Posterior vena cava (tissue), 2 donors: ENCODE measurements at regions not wholly inside any gene's neighbourhood (a gene's known extent, or its start where the extent isn't known, plus 50 kb on each side); places are given as distances from the start of the nearest gene placed in this dataset.

ENCODE experiments used
- DNase-seq: peaks from one replicate; pipeline ENCODE4 v3.0.0-alpha.2; 2020; ENCODE audit warnings: low spot score
- intact Hi-C, 2 donors: fragments of 100-400 bp; cut with DNase I; formaldehyde crosslinking; loops; one replicate each; pipeline versions ENCODE4 v1.14.1 to v1.14.2; 2022 to 2023
- donor health status: DM: yes; HTN: yes; CAD: no.
- donor health status: DM: yes; HTN: yes; CAD: no.

DNA sequence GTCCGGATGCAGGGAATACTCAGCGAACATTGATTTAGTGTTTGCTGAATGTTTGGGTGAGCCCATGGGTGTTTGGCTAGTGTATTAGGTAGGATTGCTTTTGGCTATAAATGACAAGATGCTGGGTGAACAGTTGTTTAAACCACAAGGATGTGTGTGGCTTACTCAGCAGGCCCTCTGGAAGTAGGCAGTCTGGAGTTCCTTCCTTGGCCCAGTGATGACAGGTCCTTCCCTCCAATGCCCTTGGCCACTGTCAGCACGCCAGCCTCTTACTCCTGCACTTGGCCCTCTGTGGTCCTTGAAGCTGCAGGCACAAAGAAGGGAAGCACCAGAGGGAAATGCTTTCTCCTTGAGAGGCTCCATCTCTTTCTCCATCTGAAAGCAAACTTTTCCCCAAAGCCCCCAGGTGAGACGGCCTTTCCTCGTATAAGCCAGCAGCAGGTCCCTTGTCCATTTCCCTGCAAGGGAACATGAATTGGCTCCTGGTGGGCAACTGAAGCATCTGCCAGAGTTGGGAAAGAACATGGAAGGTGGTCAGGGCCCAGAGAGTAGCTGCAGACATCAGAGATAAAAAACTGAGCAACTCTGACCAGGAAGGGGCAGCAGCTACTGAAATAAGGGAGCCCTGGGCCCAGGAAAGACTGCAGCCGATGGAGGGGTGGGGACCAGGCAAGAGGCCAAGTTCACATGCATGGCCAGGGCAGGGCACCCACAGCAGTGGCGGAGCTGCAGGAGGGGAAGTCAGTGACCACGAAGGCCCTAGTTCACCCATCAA is 105.0 kb downstream of the TPRA1 start:
- peak; percentile 60 for DNase-seq
- intact Hi-C loops: no loop called here

DNA sequence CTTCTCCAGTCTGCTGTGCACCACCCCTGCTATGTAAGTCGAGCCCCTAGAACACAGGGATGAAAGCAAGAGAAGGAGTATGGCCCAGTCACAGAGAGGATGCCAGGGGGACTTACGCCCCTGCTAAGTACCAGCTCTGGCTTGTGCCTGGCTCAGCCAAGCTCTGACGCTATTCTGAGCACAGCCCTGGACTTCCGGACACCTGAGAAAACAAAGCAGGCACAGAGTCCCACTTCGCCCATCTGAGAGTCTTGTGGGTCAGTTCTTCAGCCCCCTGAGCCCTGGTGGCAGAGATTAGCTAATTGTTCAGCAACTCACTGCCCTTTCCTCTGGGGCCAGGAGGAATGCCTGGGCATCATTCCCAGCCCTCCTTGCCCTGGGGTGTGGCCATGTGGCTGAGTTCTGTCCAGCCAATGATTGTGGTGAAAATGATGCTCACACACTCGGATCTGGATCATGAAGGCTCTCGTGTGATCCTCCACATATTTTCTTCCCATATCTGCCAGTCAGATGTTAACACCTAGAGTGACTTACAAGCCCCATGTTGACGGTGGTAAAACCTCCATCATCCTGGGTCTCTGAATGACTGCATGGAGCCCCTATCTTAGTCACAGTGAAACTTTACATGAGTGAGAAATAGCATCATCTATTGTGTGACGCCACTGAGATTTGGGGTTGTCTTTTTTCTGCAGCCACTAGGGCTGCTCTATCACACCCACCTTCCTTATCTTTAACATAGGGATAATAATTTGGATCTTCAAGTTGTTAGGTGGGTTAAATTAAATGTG is 105.7 kb downstream of the TPRA1 start:
- DNase-seq: peak; percentile 59
- intact Hi-C loops: no loop called here

DNA sequence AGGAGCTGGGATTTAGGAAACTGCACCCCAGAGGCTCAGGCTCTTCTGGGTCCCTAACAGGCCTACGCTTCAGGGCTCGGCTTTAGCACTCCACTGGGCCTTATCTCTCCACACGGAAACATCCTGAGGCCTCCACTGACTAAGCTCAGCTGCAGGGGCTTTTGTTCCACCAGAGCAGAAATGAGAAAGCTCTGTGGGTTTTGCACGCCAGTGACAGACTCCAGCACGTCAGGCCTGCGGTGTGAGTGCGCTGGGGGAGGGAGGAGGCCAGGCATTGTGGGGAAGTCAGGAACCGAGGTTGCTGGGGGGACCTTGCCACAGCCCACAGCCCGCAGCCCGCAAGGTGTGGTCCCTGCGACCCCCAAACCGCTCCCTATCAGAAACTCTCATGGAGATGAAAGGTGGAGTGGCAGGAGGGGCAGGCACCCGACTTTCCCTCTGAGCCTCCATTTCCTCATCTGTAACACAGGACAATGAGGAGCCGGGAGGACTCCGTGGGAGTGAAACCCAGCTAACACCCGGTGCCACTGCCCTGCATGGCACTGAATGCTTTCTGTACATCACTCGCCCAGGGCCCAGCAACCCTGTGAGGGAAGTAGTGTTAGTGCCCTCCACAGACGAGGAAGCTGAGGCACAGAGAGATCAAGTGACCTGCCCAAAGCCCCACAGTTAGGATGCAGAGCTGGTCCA is 106.5 kb downstream of the TPRA1 start:
- intact Hi-C loops: no loop called here
- peak; percentile 44 for DNase-seq

DNA sequence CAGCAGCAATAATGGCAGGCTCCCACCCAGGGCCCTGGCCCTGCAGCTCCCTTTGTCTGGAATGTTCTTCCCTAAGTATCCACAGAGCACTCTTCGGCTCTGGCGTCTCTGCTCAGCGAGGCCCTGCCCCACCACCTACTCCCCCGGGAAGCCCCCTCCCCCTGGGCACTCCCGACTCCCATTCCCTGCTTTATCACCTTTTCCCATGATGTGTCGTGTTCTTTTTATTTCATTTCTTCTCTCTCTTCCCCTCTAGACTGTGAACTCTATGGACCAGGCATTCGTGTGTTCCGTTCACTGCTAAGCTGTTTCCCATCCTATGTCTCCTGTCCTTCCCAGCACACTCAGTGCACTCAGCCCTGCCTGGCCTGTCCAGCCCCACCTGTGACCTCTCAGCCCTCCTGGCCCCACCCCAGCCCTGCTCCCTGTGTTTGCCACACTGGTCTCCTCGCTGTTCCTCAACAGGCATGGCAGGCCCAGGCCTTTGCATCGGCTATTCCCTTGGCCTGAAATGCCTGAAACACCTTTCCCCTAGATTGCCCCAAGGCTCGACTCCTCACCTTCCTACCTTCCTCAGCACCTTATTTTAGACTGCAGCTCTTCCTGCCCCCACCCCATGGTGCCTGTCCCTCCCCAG is 107.4 kb downstream of the TPRA1 start:
- DNase-seq: peak; percentile 76
- intact Hi-C loops: no loop called here

DNA sequence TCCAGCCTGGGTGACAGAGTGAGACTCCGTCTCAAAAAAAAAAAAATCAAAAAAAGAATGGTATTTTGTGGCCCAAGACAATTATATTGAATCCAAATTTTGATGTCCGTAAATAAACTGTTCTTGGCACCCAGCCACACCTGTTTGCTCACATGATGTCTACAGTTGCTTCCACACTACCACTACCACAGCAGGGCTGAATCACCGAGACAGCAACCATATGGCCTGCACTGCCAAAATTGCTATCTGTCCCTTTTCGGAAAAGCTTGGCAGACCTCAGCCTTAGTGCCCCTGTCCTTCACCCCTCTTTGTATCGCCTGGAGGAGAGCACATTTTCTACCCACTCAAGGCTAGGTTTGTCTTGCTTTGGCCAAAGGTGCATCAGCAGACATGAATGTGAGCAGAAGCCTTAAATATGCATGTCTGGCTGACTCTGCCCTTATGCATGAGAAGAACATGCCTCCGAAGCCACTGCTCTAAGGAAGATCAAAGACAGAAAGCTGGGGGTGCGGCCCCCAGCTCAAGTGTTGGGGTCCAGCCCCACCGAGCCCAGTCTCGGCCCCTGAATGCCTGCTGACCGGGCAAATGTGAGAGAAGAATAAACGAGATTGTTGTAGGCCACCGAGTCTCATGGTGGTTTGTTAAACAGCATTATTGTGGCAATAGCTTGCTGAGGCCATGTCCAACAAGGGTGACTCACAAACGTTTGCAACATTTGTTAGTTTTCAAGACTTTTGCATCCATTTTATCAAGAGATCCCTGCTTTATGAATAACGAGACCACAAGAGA is 108.1 kb downstream of the TPRA1 start:
- intact Hi-C loops: no loop called here
- no peak for DNase-seq

DNA sequence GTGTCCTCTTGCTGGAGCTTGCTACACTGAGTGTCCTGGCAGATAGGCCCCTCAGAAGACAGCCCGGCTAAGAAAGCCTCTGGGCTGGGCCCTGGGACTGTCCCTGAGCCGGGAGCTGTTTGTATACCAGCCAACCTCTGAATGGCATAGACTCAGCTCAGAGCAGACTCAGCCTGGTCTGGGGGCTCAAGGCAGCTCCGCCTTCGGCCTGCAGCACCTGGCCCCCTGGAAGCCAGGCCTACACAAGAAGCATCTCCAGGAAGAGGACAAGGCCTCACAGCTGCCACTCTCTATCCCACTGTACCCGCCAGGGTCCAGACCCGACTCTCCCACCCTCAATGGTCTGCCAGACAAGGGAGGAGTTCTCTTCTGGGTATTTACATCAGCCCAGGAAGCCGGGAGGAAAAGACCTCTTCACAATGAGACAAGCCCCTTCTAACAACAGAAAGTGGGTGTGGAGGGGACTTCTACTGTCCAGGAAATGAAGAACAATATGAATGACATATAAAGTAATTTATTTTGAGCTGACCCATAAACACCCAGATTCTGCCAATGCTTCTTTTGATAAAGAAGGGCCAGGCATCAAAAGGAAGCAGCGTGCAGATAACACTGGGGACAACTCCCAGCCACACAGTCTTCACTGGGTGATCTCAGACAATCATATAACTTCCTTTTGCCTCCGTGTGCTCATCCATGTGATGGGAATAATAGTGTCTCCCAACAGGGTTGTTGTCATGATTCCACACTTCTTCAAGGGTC is 110.2 kb downstream of the TPRA1 start:
- peak; percentile 68 for DNase-seq
- intact Hi-C loops: no loop called here

DNA sequence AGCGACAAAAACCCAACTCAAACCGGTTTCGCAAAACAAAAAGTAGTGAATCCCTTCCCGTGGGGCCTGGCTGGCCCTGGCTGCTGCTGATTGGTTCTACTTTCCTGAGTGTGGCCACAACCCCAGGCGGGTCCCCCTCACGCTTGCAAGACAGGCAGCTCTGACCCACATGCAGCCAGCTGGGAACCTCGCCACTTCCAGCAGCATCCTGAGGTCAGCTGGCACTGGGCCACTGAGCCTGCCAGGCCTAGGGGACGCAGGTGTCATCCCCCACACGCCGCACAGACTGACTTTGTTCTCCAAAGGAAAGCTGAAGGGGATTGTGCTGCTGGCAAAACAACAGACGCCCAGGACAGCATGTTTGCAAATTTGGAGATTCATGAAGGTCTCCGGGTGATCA is 111.1 kb downstream of the TPRA1 start:
- intact Hi-C loops: no loop called here
- DNase-seq: peak; percentile 77

DNA sequence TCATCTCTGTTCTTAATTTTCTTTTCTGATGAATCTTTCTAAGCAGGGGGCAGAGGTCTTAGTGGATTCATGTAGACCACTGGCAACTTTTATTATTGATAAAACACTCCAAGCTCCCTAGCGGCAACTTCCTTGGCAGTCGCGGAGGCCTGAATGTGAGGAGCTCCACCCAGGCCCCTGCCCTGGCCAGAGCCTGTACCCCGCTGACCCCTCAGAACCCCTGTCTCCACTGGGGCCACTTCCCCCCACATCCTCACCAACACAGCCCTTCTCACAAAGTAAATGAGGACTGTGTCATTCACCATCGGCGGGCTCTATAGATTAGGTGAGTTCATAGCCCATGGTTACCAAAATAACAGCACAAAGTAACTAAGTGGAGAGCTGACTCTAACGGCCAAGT is 111.6 kb downstream of the TPRA1 start:
- DNase-seq: peak; percentile 62
- intact Hi-C loops: no loop called here

DNA sequence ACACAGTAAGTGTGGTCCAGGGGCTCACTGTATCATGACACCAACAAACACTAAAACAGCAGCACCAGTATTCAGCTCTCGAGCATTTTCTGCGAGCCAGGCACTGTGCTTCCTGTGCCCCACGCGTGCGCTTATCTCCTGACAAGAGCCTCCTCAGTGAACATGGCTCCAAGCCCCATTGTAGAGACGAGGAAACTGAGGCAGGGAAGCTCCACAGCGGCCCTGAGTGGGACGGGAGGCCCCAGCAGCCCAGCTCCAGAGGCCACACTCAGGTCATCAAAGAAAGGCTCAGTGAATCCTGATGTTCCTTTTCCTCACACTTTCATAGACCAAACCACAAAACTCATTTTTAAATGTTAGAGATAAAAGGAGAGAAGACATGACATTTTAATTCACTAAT is 113.1 kb downstream of the TPRA1 start:
- DNase-seq: no peak
- intact Hi-C loops: no loop called here

DNA sequence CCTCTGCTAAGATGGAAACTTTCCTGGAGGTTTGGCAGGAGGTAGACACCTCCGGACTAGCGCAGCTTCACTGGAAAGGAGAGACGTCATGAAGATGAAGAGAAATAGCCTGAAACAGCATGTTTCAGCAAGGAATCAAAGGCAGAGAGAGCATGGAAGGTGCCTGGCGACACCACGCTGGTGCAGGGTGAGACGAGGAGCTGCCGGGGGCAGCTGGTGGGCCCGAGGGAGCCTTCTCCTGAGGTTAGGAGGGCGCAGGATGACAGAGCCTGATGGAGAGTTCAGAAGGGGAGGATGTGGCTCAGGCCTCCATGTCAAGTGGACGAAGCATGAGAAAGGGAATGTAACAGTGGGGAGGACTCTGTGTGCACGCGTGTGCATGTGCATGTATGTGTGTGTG is 113.6 kb downstream of the TPRA1 start:
- intact Hi-C loops: no loop called here
- DNase-seq: peak; percentile 18

DNA sequence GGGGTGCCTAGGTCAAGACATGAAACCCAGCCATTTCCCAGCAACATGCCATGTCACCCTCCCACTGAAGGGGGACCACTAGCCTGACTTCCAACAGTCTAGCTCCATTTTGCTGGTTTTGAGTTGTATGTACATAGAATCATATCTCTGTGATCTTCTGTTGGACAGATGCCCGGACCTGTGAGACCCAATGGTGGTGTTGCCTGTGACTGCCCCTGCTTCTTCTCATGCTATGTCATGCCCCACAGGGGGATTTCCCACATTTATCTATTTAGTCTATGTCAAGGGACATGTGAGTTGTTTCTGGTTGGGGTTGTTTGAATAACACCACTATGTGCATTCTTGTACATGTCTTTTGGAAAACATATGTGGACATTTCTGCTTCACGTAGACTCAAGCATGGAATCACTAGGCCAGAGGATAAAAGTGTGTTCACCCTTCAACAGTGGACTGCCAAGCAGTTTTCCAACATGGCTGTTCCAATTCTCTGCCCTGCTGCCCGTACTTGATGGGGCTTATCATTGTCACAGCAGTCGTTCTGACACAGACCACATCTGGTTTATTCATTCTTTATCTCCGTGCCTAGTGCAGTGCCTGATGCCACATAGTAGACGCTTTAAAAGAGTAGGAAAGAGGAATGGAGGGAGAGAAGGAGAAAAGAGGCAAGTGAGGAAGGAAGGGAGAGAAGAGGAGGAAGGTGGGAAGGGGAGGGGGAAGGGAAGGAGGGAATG is 114.4 kb downstream of the TPRA1 start:
- intact Hi-C loops: no loop called here
- no peak for DNase-seq

DNA sequence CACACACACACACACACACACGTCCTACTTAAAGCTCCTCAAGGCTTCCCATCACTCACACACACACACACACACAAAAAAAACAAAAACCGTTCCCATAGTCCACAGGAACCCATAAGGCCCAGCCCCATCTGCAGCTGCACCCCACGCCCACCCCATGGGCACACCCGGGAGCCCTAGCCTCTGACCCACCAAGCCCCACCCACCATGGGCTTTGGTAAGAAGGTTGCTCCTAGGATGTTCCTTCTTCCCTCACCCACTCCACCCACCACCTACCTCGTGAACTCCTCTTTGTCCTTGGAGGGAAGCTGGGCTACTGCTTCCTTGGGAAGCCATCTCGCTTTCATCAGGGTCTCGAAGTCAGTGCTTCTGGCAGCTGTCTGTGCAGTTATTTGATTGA is 115.1 kb downstream of the TPRA1 start:
- intact Hi-C loops: no loop called here
- DNase-seq: no peak

DNA sequence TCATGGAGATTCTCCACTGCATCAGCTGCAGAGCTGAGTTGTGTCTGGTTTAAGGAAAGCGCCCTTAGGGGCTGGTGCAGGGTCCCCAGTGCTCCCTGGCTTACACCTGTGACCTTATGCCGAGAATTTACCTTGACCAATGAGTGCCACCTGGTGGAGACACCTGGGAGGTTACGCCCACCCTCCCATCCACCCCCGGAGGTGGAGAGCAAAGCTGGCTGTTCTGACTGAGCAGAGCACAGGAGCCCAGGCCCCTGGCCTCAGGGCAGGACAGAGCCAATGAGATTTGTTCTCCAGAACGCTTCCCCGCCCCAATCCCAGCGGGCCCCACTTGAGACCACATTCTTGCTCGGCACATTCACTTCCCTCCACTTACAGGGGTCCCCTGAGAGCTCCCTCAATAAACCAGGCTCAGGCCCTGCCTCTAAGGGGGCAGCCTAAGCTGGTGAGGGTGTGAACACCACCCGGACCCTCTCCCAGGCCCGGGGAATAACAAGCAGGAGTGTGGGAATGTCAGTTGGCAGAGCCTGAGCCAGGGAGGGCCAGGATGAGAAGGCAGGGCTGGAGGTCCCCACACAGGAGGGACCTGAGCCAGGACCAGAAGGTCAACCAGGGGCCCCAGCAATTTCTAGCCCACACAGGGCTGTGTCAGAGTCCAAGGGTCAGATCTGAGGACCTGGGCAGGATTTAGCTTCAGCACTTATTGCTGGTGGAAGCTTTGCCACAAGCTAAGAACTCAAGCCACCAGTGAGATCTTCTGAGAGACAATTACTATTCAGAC is 117.1 kb downstream of the TPRA1 start:
- intact Hi-C loops: no loop called here

DNA sequence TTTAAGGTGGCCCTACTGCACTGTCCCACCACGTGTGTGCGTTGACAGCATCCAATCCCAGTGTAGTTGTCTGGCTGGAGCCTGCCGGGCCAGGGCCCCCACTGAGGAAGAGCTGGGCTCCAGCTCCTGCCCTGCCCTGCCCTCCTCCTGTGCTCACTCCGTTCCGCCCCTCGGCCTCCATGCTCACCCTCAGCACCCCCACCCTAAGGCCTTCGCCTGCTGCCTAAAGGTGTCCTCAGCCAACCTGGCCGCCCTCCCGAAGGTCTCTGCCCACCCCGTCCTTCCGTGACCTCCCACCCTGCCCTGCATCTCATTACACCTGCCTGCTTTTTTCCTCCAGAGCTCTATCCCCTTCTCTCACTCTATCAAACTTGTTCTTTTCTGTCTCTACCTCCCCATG is 118.0 kb downstream of the TPRA1 start:
- intact Hi-C loops: no loop called here
- no peak for DNase-seq

More for the DNA sequence above, 117.1 kb downstream of the TPRA1 start:
- no peak for DNase-seq

DNA sequence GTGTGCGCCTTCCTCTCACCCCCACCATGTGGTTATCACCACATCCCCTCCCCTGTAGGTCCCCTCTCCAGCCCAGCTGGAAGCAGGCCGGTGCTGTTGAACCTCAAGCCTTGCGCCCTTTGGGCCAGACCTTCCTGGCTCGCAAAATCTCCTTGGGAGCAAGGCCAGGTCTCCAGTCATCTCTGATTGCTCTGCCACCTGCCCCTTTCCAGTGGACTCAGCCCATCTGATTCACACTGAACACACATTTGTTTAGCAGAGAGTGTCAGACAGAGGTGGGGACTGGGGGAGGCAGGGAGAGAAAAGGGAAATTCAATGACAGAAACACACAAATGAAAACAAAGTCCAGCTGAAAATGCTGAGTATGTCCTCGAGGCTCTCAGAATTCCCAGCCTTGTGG is 119.4 kb downstream of the TPRA1 start:
- no peak for DNase-seq
- intact Hi-C loops: no loop called here

DNA sequence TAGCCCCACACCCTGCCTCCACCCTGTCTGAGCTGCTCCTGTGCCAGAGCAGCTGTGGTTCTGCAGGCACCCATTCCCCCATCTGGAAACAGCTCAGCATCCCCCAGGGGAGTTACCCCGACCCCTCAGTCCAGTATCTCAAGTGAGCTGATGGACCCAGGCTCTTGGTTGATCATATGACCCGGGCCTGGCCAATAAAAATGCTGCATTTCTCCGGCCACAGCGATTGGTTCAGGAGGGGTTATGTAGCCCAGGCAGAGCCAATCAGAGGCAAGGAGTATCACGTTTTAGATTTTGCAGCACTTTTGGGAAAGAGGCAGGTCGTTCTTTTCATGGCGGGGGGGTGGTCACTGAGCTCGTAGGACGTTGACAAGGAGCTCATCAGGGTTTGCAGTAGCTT is 120.8 kb downstream of the TPRA1 start:
- intact Hi-C loops: no loop called here
- no peak for DNase-seq

DNA sequence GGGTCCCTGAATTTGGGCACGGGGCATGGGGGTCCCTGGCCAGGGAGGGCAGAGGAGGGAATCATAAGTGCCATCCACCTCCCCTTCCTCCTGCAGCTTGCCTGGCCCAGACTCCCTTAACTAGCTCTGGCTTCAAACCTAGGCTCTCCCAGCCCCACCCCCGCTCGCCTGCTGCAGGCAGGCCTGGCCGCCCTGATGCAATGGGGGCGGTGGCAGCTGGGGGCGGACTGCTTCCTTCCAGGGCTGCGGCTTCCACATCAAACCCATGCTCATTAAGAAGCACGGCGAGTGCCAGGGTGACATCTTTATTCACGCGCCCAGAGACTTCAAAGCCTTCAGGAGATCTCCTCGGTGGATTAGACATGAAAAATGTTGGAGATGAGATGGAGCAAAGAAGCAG is 123.1 kb downstream of the TPRA1 start:
- intact Hi-C loops: no loop called here

More for the DNA sequence above, 123.1 kb downstream of the TPRA1 start:
- no peak for DNase-seq
